Left lung (tissue), 4 donors: ENCODE measurements at regions not wholly inside any gene's neighbourhood (a gene's known extent, or its start where the extent isn't known, plus 50 kb on each side); places are given as distances from the start of the nearest gene placed in this dataset.

ENCODE experiments used
- ATAC-seq: fragments of 200-7000 bp; cut with Tn5 transposase; one replicate; pipeline ENCODE4 v1.9.1; 2020; ENCODE audit warnings: moderate library complexity
- DNase-seq, 4 donors: peaks; one replicate each; pipeline ENCODE4 v3.0.0-alpha.2; 2013 to 2020
- H3K27ac ChIP-seq, 2 donors: fragments of 200-600 bp; sonication (generic) in 1 of 2; one replicate each; pipeline versions ENCODE4 v1.5.0 to v1.8.0; 2020 to 2021
- H3K27me3 ChIP-seq, 2 donors: fragments of 200-600 bp; sonication (generic) in 1 of 2; one replicate each; pipeline versions ENCODE4 v1.5.0 to v1.8.0; 2020 to 2021
- H3K36me3 ChIP-seq, 2 donors: fragments of 200-600 bp; sonication (generic) in 1 of 2; one replicate each; pipeline versions ENCODE4 v1.5.0 to v1.8.0; 2020 to 2021
- H3K4me1 ChIP-seq, 2 donors: fragments of 200-600 bp; one replicate each; pipeline ENCODE4 v1.8.0; 2021
- H3K4me3 ChIP-seq, 2 donors: fragments of 200-600 bp; sonication (generic) in 1 of 2; one replicate each; pipeline versions ENCODE4 v1.5.0 to v1.8.0; 2020 to 2021; ENCODE audit warnings: mild to moderate bottlenecking in 1 of 2
- H3K9me3 ChIP-seq, 2 donors: fragments of 200-600 bp; sonication (generic) in 1 of 2; one replicate each; pipeline versions ENCODE4 v1.5.0 to v1.8.0; 2020 to 2021
- intact Hi-C, 2 donors: fragments of 100-400 bp; cut with DNase I; formaldehyde crosslinking; loops; one replicate each; pipeline versions ENCODE4 v1.11.2 to v1.14.2; 2022
- TF ChIP-seq, protein P1 (sequence below), 2 donors: fragments of 200-600 bp; sonication (generic) in 1 of 2; IDR thresholded peaks; one replicate each; pipeline versions ENCODE4 v1.5.0 to v1.8.0; 2021; ENCODE audit warnings: antibody characterized with exemption in 2 of 2
- donor health status: DM: no; HTN: yes; CAD: no.
- donor health status: DM: no; HTN: no; CAD: no.

DNA sequence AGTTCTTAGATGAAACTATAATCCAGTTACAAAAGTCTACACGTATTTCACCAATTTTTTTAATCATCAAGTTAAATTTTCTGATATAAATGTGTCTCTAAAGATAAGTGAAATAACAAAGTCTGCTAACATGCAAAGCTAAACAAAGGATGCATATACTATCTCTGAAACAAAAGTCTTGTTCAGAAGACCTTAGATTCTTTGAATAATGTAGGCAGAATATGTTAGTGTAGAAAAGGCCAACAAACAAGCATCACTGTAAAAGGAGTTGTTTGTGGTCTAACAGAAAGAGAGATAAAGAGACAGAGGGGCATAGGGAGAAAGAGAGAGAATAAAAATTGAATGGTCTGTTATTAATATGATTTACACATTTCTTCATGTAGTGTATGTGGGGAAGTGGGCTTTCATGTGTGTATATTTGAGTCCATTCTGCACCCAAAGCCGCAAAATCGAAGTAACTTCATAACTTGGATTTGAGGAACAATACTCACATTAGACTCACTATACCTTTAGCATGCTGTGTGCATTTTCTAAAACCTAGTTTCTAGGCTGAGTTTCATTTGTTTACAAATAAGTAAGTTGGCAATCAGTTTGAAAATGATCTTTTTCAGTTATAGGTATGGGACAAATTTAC lies 734.8 kb upstream of the REG3G start:
- intact Hi-C loops = no loop called here
- DNase-seq (no peak), ATAC-seq (no peak)
- H3K9me3 ChIP-seq = no peaks in the 10 kb centered on the region
- TF ChIP-seq, protein P1, sequence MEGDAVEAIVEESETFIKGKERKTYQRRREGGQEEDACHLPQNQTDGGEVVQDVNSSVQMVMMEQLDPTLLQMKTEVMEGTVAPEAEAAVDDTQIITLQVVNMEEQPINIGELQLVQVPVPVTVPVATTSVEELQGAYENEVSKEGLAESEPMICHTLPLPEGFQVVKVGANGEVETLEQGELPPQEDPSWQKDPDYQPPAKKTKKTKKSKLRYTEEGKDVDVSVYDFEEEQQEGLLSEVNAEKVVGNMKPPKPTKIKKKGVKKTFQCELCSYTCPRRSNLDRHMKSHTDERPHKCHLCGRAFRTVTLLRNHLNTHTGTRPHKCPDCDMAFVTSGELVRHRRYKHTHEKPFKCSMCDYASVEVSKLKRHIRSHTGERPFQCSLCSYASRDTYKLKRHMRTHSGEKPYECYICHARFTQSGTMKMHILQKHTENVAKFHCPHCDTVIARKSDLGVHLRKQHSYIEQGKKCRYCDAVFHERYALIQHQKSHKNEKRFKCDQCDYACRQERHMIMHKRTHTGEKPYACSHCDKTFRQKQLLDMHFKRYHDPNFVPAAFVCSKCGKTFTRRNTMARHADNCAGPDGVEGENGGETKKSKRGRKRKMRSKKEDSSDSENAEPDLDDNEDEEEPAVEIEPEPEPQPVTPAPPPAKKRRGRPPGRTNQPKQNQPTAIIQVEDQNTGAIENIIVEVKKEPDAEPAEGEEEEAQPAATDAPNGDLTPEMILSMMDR (IDR thresholded peaks at IDR 0.05) = no peak
- no peak overlapping the region for H3K27ac ChIP-seq
- no peak overlapping the region for H3K4me3 ChIP-seq
- H3K4me1 ChIP-seq = no peaks in the 10 kb centered on the region
- H3K27me3 ChIP-seq = no peaks in the 10 kb centered on the region
- no peaks in the 10 kb centered on the region for H3K36me3 ChIP-seq

DNA sequence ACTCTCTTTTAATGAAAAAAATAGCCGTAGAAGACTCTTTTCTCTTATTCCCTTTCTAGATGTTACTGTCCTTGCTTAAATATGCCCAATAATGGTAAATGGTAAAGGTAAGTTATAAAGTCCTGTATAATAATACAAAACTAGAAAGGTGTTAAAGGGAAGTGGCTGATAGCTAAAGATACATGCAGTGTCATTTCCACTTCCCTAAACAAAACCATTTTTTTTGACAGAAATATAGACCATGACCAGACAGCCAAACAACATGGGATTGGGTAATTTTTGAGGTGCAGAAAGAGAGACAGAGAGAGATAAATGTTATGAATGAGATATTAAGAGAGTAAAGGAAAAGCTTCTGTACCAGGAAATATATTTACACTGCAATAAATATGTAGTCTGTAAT lies 731.7 kb upstream of the REG3G start:
- Histone ChIP-seq H3K27ac (no peak overlapping the region), H3K36me3 (no peaks in the 10 kb centered on the region), H3K27me3 (no peaks in the 10 kb centered on the region), H3K9me3 (no peaks in the 10 kb centered on the region), H3K4me3 (no peak overlapping the region), H3K4me1 (no peaks in the 10 kb centered on the region)
- intact Hi-C loops = no loop called here
- DNase-seq (no peak), ATAC-seq (no peak)
- TF ChIP-seq, protein P1 (IDR thresholded peaks at IDR 0.05) = no peak

- H3K4me3 ChIP-seq = no peak overlapping the region
- no peak for ATAC-seq
- TF ChIP-seq, protein P1 (IDR thresholded peaks at IDR 0.05) = no peak
- intact Hi-C loops = no loop called here
- H3K4me1 ChIP-seq = no peaks in the 10 kb centered on the region
- no peak overlapping the region for H3K27ac ChIP-seq
- H3K36me3 ChIP-seq = no peaks in the 10 kb centered on the region
- no peak for DNase-seq
- H3K9me3 ChIP-seq = no peaks in the 10 kb centered on the region
- no peaks in the 10 kb centered on the region for H3K27me3 ChIP-seq
Measured at GRCh38 chr2:78301166-78301789, 724.2 kb upstream of the REG3G start.

GRCh38 chr2:78304678-78305077 lies 720.8 kb upstream of the REG3G start:
- intact Hi-C loops = no loop called here
- Histone ChIP-seq H3K27ac (no peak overlapping the region), H3K36me3 (no peaks in the 10 kb centered on the region), H3K9me3 (no peaks in the 10 kb centered on the region), H3K4me1 (no peaks in the 10 kb centered on the region), H3K27me3 (no peaks in the 10 kb centered on the region), H3K4me3 (no peak overlapping the region)
- TF ChIP-seq, protein P1 (IDR thresholded peaks at IDR 0.05) = no peak
- ATAC-seq (no peak), DNase-seq (no peak)

DNA sequence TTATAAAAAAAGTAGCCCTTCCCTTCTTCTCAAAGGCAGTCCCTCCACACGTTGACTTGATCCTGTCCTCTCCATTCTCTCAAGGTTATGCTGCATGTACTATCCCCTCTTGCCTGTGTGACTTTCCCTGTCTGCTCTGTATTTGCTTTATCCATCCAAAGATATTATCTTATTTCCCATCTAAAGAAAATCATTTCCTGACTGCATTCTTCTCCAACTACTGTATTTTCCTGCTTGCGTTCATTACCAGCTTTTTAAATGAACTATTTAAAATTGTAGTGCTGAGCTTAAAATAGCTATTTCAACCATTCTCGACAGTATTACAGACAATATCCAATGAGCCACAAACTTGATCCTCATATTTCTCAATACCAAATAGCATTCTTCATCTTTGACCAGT lies 716.0 kb upstream of the REG3G start:
- TF ChIP-seq, protein P1 (IDR thresholded peaks at IDR 0.05) = no peak
- Histone ChIP-seq H3K9me3 (no peaks in the 10 kb centered on the region), H3K27me3 (no peaks in the 10 kb centered on the region), H3K4me1 (no peaks in the 10 kb centered on the region), H3K4me3 (no peak overlapping the region), H3K27ac (no peak overlapping the region), H3K36me3 (no peaks in the 10 kb centered on the region)
- ATAC-seq (no peak), DNase-seq (no peak)
- intact Hi-C loops = no loop called here
